ENCODE measurements at regions not wholly inside any gene's neighbourhood (a gene's known extent, or its start where the extent isn't known, plus 50 kb on each side); places are given as distances from the start of the nearest gene placed in this dataset.

DNA sequence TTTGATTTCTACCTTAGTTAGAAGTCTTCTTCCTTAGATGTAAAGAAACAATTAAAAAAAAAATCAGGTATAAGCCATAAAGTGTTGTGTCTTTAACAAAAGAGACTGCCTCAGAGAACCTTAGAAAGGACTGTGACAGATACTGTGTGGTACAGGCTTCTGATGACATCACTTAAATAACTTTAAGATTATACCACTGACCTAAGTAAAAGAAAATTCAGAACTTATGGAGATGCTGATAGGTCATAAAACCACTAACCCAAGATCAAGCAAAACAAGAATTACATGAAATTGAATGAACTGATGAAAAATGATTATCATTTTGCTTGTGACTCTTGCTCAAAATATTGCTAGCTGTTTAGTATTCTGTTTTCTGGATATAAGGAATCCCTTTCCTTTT is 220.8 kb downstream of the NRIP1 start:
- no peak for TF ChIP-seq ZNF274 (IDR thresholded peaks at IDR 0.05; ENCODE audit: low read depth, low read length)
- no peak for TF ChIP-seq YY1 (IDR thresholded peaks at IDR 0.05; ENCODE audit: insufficient read depth, insufficient read length)
- TF ChIP-seq SUZ12 (IDR thresholded peaks at IDR 0.05; ENCODE audit: extremely low read depth, insufficient read depth, insufficient read length): no peak
